Activated T-cell treated with anti-CD3 and anti-CD28 coated beads, Interleukin-2, amount 50 U/mL, for 72 hours (primary cell): ENCODE measurements at regions not wholly inside any gene's neighbourhood (a gene's known extent, or its start where the extent isn't known, plus 50 kb on each side); places are given as distances from the start of the nearest gene placed in this dataset.

Experiments
- ATAC-seq, 2 donors: fragments of 150-1000 bp; cut with Tn5 transposase; replicated peaks in 1 of 2; 2 replicates each; pipeline ENCODE4 v1.10.0; 2021; ENCODE audit warnings: moderate library complexity in 2 of 2, mild to moderate bottlenecking in 1 of 2
- DNase-seq, 2 donors: peaks; one replicate each; pipeline ENCODE4 v3.0.0; 2021 to 2022; ENCODE audit warnings: mixed read lengths in 1 of 2
- H3K27ac Mint-ChIP-seq: one replicate; pipeline ENCODE4 v1.8.0; 2022; ENCODE audit warnings: mild to moderate bottlenecking, moderate library complexity, mixed read lengths
- H3K27me3 Mint-ChIP-seq: one replicate; pipeline ENCODE4 v1.8.0; 2022; ENCODE audit warnings: low read depth, mixed read lengths
- H3K36me3 Mint-ChIP-seq, 2 donors: one replicate each; pipeline ENCODE4 v1.8.0; 2022; ENCODE audit warnings: mixed read lengths in 2 of 2, mild to moderate bottlenecking in 1 of 2; ENCODE audit not compliant: insufficient read depth in 2 of 2
- H3K4me1 Mint-ChIP-seq: one replicate; pipeline ENCODE4 v1.8.0; 2022; ENCODE audit warnings: low read depth, mixed read lengths
- H3K4me3 Mint-ChIP-seq, 2 donors: one replicate each; pipeline ENCODE4 v1.8.0; 2022; ENCODE audit warnings: mild to moderate bottlenecking in 2 of 2, mixed read lengths in 2 of 2, moderate library complexity in 2 of 2
- H3K9me3 Mint-ChIP-seq, 2 donors: one replicate each; pipeline ENCODE4 v1.8.0; 2022; ENCODE audit warnings: mixed read lengths in 2 of 2

GRCh38 chr5:56316299-56316994 lies 83.3 kb upstream of the ANKRD55 start:
- Mint-ChIP-seq H3K4me1 (peaks cover 90% of the 10 kb centered on the region), H3K36me3 (no peaks in the 10 kb centered on the region), H3K9me3 (no peaks in the 10 kb centered on the region), H3K27ac (no peak overlapping the region), H3K27me3 (no peaks in the 10 kb centered on the region), H3K4me3 (peak overlapping the region in 1 of 2 donors; percentile 54)
- DNase-seq (no peak), ATAC-seq (no peak)

DNA sequence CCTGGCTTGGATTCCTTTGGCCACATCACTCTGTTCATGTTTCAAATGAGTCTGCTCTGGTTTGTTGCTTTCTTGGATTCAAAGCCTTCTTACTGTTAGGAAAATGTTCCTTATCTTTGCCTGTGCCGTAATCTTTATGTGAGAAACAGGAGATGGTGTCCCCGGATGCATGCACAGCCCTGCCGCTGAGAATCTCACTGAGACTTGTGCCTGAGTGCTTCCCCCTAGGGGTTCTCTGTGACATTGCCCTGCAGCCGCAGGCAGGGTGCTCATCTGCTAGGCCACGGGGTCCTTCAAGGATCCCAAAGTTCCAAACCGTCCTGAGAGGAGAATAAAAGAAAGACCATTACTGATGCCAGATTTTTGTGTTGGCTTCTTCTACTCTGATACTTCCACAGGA lies 81.4 kb upstream of the ANKRD55 start:
- no peaks in the 10 kb centered on the region for H3K9me3 Mint-ChIP-seq
- peaks cover 0 to 2% of the 10 kb centered on the region in 2 donors for H3K36me3 Mint-ChIP-seq
- no peak overlapping the region for H3K4me3 Mint-ChIP-seq
- H3K27ac Mint-ChIP-seq: no peak overlapping the region
- peak; percentile 37 to 63 for ATAC-seq
- no peaks in the 10 kb centered on the region for H3K27me3 Mint-ChIP-seq
- peaks cover 78% of the 10 kb centered on the region for H3K4me1 Mint-ChIP-seq
- DNase-seq: peak; percentile 17 to 44

- no peaks in the 10 kb centered on the region for H3K9me3 Mint-ChIP-seq
- peak overlapping the region; percentile 2 for H3K27ac Mint-ChIP-seq
- H3K4me1 Mint-ChIP-seq: peaks cover 69% of the 10 kb centered on the region
- peak in 1 of 2 donors; percentile 9 for ATAC-seq
- no peaks in the 10 kb centered on the region for H3K27me3 Mint-ChIP-seq
- no peak for DNase-seq
- peaks cover 0 to 2% of the 10 kb centered on the region in 2 donors for H3K36me3 Mint-ChIP-seq
- peak overlapping the region in 1 of 2 donors; percentile 24 for H3K4me3 Mint-ChIP-seq
Measured at GRCh38 chr5:56313596-56313995, 80.5 kb upstream of the ANKRD55 start.

GRCh38 chr5:56313004-56313531 lies 79.9 kb upstream of the ANKRD55 start:
- Mint-ChIP-seq H3K36me3 (peaks cover 0 to 2% of the 10 kb centered on the region in 2 donors), H3K9me3 (no peaks in the 10 kb centered on the region), H3K4me1 (peaks cover 64% of the 10 kb centered on the region), H3K27ac (peak overlapping the region; percentile 2), H3K4me3 (peak overlapping the region in 1 of 2 donors; percentile 24), H3K27me3 (no peaks in the 10 kb centered on the region)
- DNase-seq: no peak
- peak; percentile 45 to 57 for ATAC-seq

DNA sequence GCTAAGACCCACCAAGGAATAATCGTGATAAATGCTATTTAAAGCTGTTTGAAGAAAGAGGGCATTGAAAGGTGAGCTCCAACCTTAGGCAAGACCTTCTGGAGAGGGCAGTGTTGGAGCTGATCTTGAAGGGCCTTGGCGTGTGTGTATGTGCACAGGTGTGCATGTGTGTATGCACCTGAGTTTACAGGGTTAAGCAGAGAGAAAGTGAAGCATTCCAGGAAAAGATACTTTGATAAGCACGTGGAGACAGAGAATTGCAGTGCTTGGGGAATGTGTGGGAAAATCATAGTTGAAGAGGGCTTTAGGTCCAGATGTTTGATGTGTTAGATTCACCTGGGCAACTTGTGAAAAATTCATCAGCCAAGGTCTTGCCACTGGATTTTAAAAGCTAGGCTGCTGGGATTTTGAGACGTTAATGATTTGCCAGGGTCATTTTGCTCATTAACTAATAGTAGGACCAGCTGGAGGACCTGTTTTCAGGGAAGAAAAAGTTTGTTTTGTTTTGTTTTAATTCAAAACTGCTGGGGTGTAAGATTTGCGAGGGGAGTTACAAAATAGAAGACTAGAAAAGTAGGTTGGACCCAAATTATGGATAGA lies 78.3 kb upstream of the ANKRD55 start:
- ATAC-seq (no peak), DNase-seq (no peak)
- H3K27me3 Mint-ChIP-seq: no peaks in the 10 kb centered on the region
- H3K36me3 Mint-ChIP-seq: peaks cover 2 to 5% of the 10 kb centered on the region in 2 donors
- no peak overlapping the region for H3K27ac Mint-ChIP-seq
- H3K4me3 Mint-ChIP-seq: no peak overlapping the region
- H3K4me1 Mint-ChIP-seq: peaks cover 49% of the 10 kb centered on the region
- peaks cover 0 to under 1% of the 10 kb centered on the region in 2 donors for H3K9me3 Mint-ChIP-seq

DNA sequence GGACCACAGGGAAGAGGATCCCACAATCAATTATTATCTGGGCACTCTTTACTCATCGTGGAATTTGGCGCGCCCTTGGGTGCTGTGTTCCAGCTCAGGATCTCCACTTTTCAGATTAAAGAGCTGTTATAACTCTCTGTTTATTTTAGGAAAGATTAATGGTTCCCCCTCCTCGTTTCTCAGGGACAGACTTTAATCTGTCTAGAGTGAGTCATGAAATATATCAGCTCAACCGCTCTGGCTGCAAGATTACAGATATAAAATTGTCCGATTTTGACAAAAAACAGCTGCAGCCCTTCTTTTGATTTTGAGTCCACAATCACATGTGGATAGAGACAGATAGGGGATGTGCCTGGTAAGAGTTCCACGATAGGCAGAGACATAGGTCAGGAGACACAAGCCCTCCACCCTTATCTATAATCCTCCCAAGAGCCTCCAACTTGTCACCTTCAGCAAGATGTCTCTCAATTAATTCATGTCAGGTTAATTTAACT lies 77.6 kb upstream of the ANKRD55 start:
- H3K4me3 Mint-ChIP-seq: no peak overlapping the region
- peaks cover 43% of the 10 kb centered on the region for H3K4me1 Mint-ChIP-seq
- DNase-seq (no peak), ATAC-seq (no peak)
- H3K9me3 Mint-ChIP-seq: peaks cover 2 to 3% of the 10 kb centered on the region in 2 donors
- H3K36me3 Mint-ChIP-seq: peaks cover 3 to 8% of the 10 kb centered on the region in 2 donors
- no peak overlapping the region for H3K27ac Mint-ChIP-seq
- no peaks in the 10 kb centered on the region for H3K27me3 Mint-ChIP-seq

DNA sequence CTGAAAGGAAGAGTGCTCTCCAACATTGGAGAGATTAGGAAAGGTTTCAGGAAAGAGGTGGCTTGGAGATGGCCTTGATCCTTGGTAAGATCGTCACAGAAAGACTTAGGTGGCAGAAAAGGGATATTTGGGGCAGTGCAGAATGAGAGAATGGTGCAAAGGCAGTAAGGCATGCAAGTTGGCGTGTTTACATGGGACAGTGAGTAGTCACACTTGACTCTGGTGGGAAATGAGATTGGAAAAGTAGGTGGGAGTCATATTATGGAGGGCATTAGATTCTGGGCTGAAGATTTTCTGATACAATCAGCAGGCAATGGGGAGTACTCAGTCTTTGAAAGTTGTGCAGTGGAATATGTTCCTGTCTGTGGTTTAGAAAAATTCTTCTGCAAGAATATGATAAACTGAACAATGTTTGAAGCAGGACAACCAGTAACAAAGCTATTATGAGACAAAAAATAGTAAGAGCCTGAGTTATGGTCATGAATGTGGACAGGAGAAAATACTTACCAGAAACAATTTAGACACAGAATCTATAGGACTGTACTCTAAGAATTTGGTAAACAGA lies 76.2 kb upstream of the ANKRD55 start:
- H3K9me3 Mint-ChIP-seq: peaks cover 2 to 3% of the 10 kb centered on the region in 2 donors
- DNase-seq: no peak
- ATAC-seq: no peak
- no peak overlapping the region for H3K27ac Mint-ChIP-seq
- peaks cover 3 to 8% of the 10 kb centered on the region in 2 donors for H3K36me3 Mint-ChIP-seq
- H3K4me3 Mint-ChIP-seq: no peak overlapping the region
- no peaks in the 10 kb centered on the region for H3K27me3 Mint-ChIP-seq
- peaks cover 35% of the 10 kb centered on the region for H3K4me1 Mint-ChIP-seq

DNA sequence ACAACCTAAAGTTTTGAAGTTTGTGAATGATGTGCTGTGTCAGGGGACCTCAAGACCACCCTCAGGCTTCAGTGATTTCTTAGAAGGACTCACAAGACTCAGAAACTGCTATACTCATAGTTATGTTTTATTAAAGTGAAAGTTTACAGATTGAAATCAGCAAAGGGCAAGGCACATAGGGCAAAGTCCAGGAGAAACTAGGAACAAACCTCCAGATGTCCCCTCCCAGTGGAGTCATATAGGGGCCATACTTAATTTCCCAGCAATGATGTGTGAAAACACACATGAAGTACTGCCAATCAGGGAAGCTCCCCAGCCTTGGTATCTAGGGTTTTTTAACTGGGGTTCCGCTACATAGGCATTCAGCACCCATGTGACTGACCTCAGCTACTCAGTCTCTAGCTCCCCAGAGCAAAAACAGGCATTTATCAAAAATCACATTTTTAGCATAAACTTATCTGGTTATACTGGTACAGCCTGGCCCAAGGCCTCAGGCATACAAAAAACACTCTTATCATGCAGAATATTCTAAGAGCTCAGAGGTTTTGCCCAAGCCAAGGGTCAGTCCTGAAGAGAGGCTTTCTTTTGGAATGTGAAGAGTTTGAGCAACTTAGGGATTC lies 74.7 kb upstream of the ANKRD55 start:
- ATAC-seq: no peak
- Mint-ChIP-seq H3K9me3 (peaks cover 2 to 3% of the 10 kb centered on the region in 2 donors), H3K27ac (no peak overlapping the region), H3K4me1 (peaks cover 21% of the 10 kb centered on the region), H3K4me3 (no peak overlapping the region), H3K36me3 (peaks cover 3 to 8% of the 10 kb centered on the region in 2 donors), H3K27me3 (no peaks in the 10 kb centered on the region)
- DNase-seq: no peak

DNA sequence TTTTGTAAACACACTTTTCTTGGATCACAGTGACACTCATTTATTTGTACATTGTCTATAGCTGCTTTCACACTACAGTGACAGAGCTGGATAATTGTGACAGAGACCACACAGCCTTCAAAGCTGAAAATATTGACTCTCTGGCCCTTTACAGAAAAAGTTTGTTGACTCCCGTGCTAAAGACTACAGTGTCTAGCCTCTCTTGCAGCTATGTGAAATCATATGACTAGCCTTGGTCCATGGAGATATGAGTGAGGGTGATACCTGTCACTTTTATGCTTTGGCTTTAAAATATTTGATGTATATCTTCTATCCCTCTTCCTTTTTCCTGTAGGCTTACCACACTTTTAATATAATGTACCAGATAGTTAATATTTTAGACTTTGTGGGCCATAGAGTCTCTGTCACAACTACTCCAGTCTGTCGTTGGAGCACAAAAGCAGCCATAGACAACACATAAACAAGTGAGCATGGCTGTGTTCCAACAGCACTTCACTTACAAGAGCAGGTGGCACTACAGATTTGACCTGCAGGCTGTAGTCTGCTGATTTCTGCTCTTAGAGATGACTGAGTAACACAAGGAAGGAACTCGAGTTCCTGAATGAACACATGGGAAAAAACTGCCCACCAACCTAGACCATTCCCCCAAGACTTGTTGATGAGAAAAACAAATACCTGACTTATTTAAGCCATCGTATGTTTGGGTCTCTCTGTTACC lies 73.5 kb upstream of the ANKRD55 start:
- DNase-seq: no peak
- no peak for ATAC-seq
- H3K4me1 Mint-ChIP-seq: peaks cover 14% of the 10 kb centered on the region
- no peak overlapping the region for H3K27ac Mint-ChIP-seq
- peaks cover 3 to 8% of the 10 kb centered on the region in 2 donors for H3K36me3 Mint-ChIP-seq
- H3K4me3 Mint-ChIP-seq: no peak overlapping the region
- H3K27me3 Mint-ChIP-seq: no peaks in the 10 kb centered on the region
- peaks cover 2 to 3% of the 10 kb centered on the region in 2 donors for H3K9me3 Mint-ChIP-seq

DNA sequence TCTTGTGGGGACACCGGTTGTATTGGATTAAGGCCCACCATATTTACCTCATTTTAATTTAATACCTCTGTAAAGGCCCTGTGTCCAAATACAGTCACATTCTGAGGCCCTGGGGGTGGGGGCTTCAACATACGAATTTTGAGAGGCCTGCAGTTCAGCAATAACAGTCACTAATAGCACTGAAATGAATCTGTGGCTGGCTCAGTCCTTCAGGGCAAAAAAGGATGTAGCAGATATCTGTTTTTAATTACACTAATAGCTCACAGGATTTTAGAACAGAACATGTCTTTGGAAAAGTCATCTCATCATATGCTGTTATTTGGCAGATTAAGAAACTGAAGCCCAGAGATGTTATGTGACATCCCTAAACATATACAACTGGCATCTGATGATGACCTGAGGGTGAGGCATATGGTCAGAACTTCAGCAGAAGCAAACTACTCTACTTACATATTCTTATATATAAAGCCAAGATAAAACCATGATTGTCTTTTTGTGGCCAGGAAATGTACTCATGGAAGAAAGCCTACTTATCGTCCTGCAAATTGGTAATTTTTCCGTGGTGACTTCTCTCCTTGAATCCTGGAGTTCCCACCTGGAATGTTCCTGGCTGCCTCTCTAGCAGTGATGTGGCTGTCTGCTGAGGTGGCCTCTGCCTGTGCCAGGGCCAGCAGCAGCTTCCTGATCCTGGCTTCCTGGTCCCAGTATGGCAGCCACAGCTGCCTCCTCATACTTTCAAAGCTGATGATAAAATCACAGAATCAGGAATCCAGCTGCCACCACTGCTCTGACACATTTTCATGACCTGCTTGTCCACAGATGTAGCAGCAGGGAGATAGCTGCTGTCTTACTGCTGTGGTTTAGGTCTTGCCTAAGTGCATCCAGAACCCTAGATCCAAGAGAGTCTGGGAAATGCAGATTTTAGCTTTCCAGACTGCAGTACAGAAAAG lies 72.1 kb upstream of the ANKRD55 start:
- DNase-seq (no peak), ATAC-seq (no peak)
- Mint-ChIP-seq H3K27me3 (no peaks in the 10 kb centered on the region), H3K4me1 (peaks cover 6% of the 10 kb centered on the region), H3K27ac (no peak overlapping the region), H3K36me3 (peaks cover 3 to 8% of the 10 kb centered on the region in 2 donors), H3K9me3 (peaks cover 2 to 3% of the 10 kb centered on the region in 2 donors), H3K4me3 (no peak overlapping the region)

- ATAC-seq (no peak), DNase-seq (no peak)
- Mint-ChIP-seq H3K4me3 (no peak overlapping the region), H3K36me3 (peaks cover 2 to 8% of the 10 kb centered on the region in 2 donors), H3K27ac (no peak overlapping the region), H3K4me1 (peaks cover 6% of the 10 kb centered on the region), H3K9me3 (peaks cover 2 to 3% of the 10 kb centered on the region in 2 donors), H3K27me3 (no peaks in the 10 kb centered on the region)
Measured at GRCh38 chr5:56303511-56303910, 70.4 kb upstream of the ANKRD55 start.

DNA sequence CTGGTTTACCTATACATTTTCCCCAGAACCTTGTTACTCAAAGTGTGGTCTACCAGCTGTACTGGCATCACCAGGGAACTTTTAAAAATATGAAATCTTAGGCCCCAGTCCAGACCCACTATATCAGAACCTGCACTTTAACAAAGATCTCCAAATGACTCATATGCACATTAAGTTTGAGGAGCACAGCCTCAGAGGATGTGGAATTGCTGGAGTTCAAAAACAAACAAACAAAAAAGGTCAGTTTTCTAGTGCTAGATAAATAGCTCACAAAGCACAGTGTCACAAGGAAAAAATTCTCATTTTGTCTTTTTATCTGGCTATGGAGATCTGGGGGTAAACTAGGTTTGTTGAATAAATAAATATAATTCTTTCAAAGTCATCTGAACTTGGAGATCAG lies 68.9 kb upstream of the ANKRD55 start:
- no peaks in the 10 kb centered on the region for H3K27me3 Mint-ChIP-seq
- H3K27ac Mint-ChIP-seq: no peak overlapping the region
- H3K4me1 Mint-ChIP-seq: peaks cover 6% of the 10 kb centered on the region
- peaks cover 2 to 8% of the 10 kb centered on the region in 2 donors for H3K36me3 Mint-ChIP-seq
- H3K9me3 Mint-ChIP-seq: peaks cover 2 to 3% of the 10 kb centered on the region in 2 donors
- no peak for DNase-seq
- no peak overlapping the region for H3K4me3 Mint-ChIP-seq
- ATAC-seq: no peak
